ENCODE measurements at regions not wholly inside any gene's neighbourhood (a gene's known extent, or its start where the extent isn't known, plus 50 kb on each side); places are given as distances from the start of the nearest gene placed in this dataset.

GRCh38 chr18:61657066-61657732, 235.6 kb downstream of the RNF152 start:
- TF ChIP-seq, protein P1, sequence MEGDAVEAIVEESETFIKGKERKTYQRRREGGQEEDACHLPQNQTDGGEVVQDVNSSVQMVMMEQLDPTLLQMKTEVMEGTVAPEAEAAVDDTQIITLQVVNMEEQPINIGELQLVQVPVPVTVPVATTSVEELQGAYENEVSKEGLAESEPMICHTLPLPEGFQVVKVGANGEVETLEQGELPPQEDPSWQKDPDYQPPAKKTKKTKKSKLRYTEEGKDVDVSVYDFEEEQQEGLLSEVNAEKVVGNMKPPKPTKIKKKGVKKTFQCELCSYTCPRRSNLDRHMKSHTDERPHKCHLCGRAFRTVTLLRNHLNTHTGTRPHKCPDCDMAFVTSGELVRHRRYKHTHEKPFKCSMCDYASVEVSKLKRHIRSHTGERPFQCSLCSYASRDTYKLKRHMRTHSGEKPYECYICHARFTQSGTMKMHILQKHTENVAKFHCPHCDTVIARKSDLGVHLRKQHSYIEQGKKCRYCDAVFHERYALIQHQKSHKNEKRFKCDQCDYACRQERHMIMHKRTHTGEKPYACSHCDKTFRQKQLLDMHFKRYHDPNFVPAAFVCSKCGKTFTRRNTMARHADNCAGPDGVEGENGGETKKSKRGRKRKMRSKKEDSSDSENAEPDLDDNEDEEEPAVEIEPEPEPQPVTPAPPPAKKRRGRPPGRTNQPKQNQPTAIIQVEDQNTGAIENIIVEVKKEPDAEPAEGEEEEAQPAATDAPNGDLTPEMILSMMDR (IDR thresholded peaks at IDR 0.05; ENCODE audit: extremely low read depth, missing control alignments) = no peak
- DNase-seq (ENCODE audit: low spot score) = no peak

DNA sequence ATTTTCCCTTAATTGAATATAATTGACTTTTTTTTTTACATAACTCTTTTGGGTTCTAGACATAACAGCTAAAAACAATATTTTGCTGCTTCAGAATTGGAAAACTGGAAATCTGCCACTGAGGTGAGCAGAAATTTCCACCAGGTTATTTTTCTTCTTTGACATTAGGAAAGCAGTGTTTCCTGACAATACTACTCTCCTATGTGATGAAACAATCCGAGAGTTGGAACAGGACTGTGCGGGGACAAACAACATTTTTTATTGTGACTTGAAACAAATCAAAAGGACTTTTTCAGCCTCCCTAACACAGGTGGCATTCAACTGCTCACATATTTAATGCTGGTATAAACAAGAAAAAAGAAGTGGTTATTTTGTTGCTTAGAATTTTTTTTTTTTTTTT, 237.2 kb downstream of the RNF152 start:
- no peak for DNase-seq (ENCODE audit: low spot score)
- TF ChIP-seq, protein P1 (IDR thresholded peaks at IDR 0.05; ENCODE audit: extremely low read depth, missing control alignments) = no peak

DNA sequence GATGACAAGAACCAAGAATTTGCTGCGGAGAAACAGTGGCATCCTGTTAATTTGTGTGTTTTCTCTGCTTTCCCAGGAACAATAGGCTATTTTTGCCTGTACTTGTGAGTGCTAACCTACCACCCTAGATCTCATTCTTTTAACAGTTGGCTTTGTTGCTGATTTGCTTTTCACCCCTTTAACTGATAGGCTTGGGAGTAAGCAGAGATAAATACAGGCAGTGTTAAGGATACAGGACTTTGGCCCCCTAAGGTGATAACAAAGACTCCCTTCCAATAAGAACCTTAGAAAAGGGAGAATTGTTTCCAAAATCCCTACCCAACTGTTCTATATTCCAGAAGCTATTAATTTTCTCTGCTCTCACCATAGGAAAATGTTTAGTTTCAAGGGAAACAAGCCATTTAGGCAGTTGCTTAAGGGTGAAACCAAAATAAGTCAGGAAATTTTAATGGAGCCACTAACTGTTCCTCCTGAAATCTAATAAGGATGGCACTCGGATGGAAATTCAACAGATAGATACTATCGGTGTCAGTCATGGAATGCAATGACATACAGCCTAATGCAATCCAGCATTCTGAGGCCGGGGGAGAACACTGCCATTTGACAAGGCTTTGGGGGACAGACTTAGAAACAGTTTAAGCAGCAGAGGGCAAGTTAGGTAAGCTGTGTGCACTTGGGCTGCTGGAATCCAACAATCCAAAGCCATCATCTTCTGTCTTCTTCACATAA, 238.8 kb downstream of the RNF152 start:
- TF ChIP-seq, protein P1 (IDR thresholded peaks at IDR 0.05; ENCODE audit: extremely low read depth, missing control alignments) = no peak
- DNase-seq (ENCODE audit: low spot score) = no peak

DNA sequence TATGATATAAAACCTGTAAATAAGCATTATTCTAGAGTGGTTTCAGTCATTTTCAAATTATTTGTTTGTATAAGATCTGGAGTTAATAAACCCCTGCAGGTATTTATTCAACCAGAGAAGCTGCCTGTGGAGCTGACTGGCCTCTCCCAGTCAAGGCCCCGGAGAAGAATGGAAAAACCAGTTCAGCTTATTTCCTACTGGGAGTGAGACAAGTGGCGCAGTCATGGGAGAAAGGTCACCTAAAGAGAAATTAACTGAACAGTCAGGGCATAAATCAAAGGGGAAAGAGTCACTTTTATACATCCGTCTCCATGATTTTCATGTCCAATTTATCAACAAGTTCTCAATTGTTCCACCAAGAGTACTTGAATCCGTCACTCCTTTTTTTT, 240.9 kb downstream of the RNF152 start:
- no peak for DNase-seq (ENCODE audit: low spot score)
- TF ChIP-seq, protein P1 (IDR thresholded peaks at IDR 0.05; ENCODE audit: extremely low read depth, missing control alignments) = no peak

DNA sequence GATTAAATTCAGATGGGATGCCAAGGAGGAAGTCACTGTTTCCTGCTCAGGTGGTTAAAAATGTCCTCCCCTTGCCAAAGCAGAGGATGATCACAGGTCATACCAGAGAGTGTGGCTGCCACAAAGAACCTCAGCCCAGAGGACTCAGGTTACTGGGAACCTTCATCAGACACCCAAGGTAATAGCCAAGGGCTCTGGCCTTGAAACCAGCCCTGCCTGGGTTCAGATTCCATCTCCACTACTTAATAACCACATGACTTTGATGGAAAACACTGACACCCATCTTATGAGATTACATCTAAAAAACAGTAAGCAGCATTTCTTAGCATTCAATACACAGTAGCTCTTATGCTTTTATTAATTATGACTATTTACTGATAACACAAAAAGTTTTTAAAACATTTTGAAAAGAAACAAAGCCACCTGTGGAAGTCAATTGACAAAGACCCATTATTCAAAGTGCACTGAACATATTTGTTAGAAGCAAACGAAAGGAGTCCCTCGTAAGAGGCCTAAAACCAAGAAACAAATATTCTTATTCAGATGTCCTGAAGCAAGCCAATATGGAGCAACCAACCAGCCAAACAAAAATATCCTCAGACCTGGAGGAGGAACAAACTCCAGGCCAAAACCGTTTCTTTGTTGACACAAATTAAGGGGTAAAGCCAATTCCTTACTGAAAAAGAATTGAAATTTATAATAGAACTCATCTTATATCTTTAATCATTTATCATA, 241.5 kb downstream of the RNF152 start:
- TF ChIP-seq, protein P1 (IDR thresholded peaks at IDR 0.05; ENCODE audit: extremely low read depth, missing control alignments) = no peak
- no peak for DNase-seq (ENCODE audit: low spot score)

- TF ChIP-seq, protein P1 (IDR thresholded peaks at IDR 0.05; ENCODE audit: extremely low read depth, missing control alignments) = no peak
- no peak for DNase-seq (ENCODE audit: low spot score)
Observed at GRCh38 chr18:61643884-61644647, 248.7 kb downstream of the RNF152 start.

Data from GM20000 (cell line).